ENCODE measurements at regions not wholly inside any gene's neighbourhood (a gene's known extent, or its start where the extent isn't known, plus 50 kb on each side); places are given as distances from the start of the nearest gene placed in this dataset.

DNA sequence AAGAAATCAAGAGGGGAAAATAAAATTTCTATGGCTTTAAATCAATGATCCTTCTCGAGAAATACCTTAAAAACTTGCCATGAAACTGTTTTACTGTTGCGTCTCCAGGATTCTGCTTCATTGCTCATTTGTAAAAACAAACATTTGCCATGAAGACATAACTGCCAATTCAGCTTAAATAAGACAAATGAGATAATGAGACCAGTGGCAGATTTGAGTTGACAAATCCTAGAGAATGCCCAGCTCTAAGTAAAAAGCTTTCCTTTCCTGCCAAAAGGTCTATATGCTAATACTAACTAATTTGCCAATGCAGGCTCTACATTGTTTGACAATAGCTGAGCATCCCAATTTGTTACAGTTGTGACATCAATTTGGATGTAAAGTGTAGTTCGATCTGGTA is 400.5 kb upstream of the PCDH9 start:
- ATAC-seq (no peak), DNase-seq (no peak)
- Histone ChIP-seq H3K36me3 (no peaks in the 10 kb centered on the region), H3K9me3 (no peaks in the 10 kb centered on the region), H3K4me1 (no peaks in the 10 kb centered on the region), H3K4me3 (no peak overlapping the region), H3K27ac (no peak overlapping the region), H3K27me3 (no peaks in the 10 kb centered on the region)
- intact Hi-C loops (cut with DNase I), result no loop called here
- 75 to 83% (median 79%) methylated on average over 3 of the region's 3 CpGs for WGBS, 4 donors
- TF ChIP-seq, protein P1, sequence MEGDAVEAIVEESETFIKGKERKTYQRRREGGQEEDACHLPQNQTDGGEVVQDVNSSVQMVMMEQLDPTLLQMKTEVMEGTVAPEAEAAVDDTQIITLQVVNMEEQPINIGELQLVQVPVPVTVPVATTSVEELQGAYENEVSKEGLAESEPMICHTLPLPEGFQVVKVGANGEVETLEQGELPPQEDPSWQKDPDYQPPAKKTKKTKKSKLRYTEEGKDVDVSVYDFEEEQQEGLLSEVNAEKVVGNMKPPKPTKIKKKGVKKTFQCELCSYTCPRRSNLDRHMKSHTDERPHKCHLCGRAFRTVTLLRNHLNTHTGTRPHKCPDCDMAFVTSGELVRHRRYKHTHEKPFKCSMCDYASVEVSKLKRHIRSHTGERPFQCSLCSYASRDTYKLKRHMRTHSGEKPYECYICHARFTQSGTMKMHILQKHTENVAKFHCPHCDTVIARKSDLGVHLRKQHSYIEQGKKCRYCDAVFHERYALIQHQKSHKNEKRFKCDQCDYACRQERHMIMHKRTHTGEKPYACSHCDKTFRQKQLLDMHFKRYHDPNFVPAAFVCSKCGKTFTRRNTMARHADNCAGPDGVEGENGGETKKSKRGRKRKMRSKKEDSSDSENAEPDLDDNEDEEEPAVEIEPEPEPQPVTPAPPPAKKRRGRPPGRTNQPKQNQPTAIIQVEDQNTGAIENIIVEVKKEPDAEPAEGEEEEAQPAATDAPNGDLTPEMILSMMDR (IDR thresholded peaks at IDR 0.05), result no peak
- no peak for TF ChIP-seq POLR2A (IDR thresholded peaks at IDR 0.05)

- H3K36me3 ChIP-seq, result no peaks in the 10 kb centered on the region
- intact Hi-C loops (cut with DNase I), result loop anchor here in 1 of 10 donors (10.0 kb wide), 1 partner anchor 159 kb away; no protein-coding TSS in a partner anchor
- no peaks in the 10 kb centered on the region for H3K9me3 ChIP-seq
- ATAC-seq (peak in 2 of 4 donors; percentile 53 to 70), DNase-seq (no peak)
- H3K4me1 ChIP-seq, result no peaks in the 10 kb centered on the region
- no peak overlapping the region for H3K4me3 ChIP-seq
- H3K27me3 ChIP-seq, result no peaks in the 10 kb centered on the region
- TF ChIP-seq POLR2A (IDR thresholded peaks at IDR 0.05), result no peak
- TF ChIP-seq, protein P1 (IDR thresholded peaks at IDR 0.05), result no peak
- H3K27ac ChIP-seq, result no peak overlapping the region
- 68 to 80% (median 77%) methylated on average over 2 of the region's 2 CpGs for whole genome bisulfite sequencing, 4 donors
Measured at GRCh38 chr13:67623630-67624029, 393.5 kb upstream of the PCDH9 start.

DNA sequence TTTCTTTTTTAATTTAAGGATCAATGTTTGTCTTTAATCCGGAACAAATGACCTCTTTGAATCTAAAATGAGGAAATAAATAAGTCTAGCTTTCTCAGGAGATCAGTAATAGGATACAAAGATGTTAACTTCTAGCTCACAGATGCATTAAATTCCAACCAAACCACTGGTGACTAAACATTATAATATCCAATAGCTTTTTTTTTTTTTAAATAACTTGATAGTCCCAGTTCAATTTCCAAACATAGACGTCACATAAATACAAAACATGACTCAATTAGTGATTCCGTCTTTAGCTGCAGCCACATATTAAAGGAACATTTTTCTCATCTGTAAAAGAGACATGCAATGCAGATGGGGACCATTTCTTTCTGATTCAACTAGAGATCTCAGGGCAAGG is 390.5 kb upstream of the PCDH9 start:
- 85 to 91% (median 89%) methylated on average over 3 of the region's 3 CpGs for WGBS, 4 donors
- Histone ChIP-seq H3K4me3 (no peak overlapping the region), H3K4me1 (no peaks in the 10 kb centered on the region), H3K27ac (no peak overlapping the region), H3K27me3 (no peaks in the 10 kb centered on the region), H3K9me3 (no peaks in the 10 kb centered on the region), H3K36me3 (no peaks in the 10 kb centered on the region)
- intact Hi-C loops (cut with DNase I), result loop anchor here in 1 of 10 donors (10.0 kb wide), 1 partner anchor 156 kb away; no protein-coding TSS in a partner anchor
- DNase-seq (no peak), ATAC-seq (no peak)
- TF ChIP-seq, protein P1 (IDR thresholded peaks at IDR 0.05), result no peak
- TF ChIP-seq POLR2A (IDR thresholded peaks at IDR 0.05), result no peak

GRCh38 chr13:67619995-67620380 is 389.9 kb upstream of the PCDH9 start:
- ATAC-seq, result peak in 3 of 4 donors; percentile 61 to 74 (median 62)
- H3K27ac ChIP-seq, result no peak overlapping the region
- no peaks in the 10 kb centered on the region for H3K36me3 ChIP-seq
- H3K27me3 ChIP-seq, result no peaks in the 10 kb centered on the region
- 38 to 45% (median 43%) methylated on average over 2 of the region's 2 CpGs for WGBS, 4 donors
- no peaks in the 10 kb centered on the region for H3K9me3 ChIP-seq
- TF ChIP-seq, protein P1 (IDR thresholded peaks at IDR 0.05), result no peak
- no peak for TF ChIP-seq POLR2A (IDR thresholded peaks at IDR 0.05)
- intact Hi-C loops (cut with DNase I), result loop anchor here in 1 of 10 donors (10.0 kb wide), 1 partner anchor 155 kb away; no protein-coding TSS in a partner anchor
- no peak for DNase-seq
- H3K4me1 ChIP-seq, result no peaks in the 10 kb centered on the region
- H3K4me3 ChIP-seq, result no peak overlapping the region

Data from heart left ventricle (tissue), 16 donors.